HCT116 (cell line): ENCODE measurements at regions not wholly inside any gene's neighbourhood (a gene's known extent, or its start where the extent isn't known, plus 50 kb on each side); places are given as distances from the start of the nearest gene placed in this dataset.

Experiments
- ATAC-seq: fragments of 200-7000 bp; cut with Tn5 transposase; 2 replicates; pipeline ENCODE4 v1.9.1; 2020; ENCODE audit warnings: mild to moderate bottlenecking, moderate library complexity
- BruUV-seq: library from RNA; stranded (reverse); fragments of 400-500 nt; replicated peaks from 2 replicates; lab custom pipeline; 2021; lab: Mats Ljungman, UMichigan
- CTCF ChIA-PET: fragments of 300-600 bp; sonication (Branson Sonifier 250); formaldehyde crosslinking; loops from one replicate; lab custom pipeline; 2021; ENCODE audit warnings: antibody characterized with exemption; lab: Charles Lee
- POLR2A ChIA-PET: fragments of 300-600, 350-600 bp; sonication (Branson Sonifier 250); formaldehyde crosslinking; loops from one replicate; lab custom pipeline; 2021; ENCODE audit warnings: antibody characterized with exemption; lab: Charles Lee
- RAD21 ChIA-PET, 2 experiments: fragments of 300-600 bp; sonication (Branson Sonifier 250); formaldehyde crosslinking; loops; one replicate each; lab custom pipeline; 2023; ENCODE audit warnings: low total read pairs in 2 of 2; ENCODE audit not compliant: uncharacterized antibody in 2 of 2, unreplicated experiment in 2 of 2, low non-redundant PET in 1 of 2; lab: Charles Lee
- DNase-seq: peaks from one replicate; pipeline ENCODE4 v3.0.0-alpha.2; 2010; ENCODE audit warnings: low read depth, low spot score
- H2AFZ ChIP-seq: fragments of 200-600 bp; shearing (Covaris generic), sonication (generic); 2 replicates; pipeline ENCODE4 v1.6.1; 2017; ENCODE audit warnings: low read depth, mixed run types, mixed read lengths, antibody characterized with exemption, low read length; ENCODE audit not compliant: poor library complexity, severe bottlenecking
- H3K27ac ChIP-seq: 2 replicates; pipeline ENCODE4 v1.5.1; 2012; ENCODE audit warnings: low read depth, low read length
- H3K27me3 ChIP-seq: fragments of 200-600 bp; sonication (generic); 2 replicates; pipeline ENCODE4 v1.6.1; 2016; ENCODE audit warnings: mixed run types, low read length, mixed read lengths; ENCODE audit not compliant: insufficient read depth
- H3K36me3 ChIP-seq, 2 experiments: fragments of 200-500 bp in 1 of 2; fragments of 200-600 bp in 1 of 2; sonication (Bioruptor generic) in 1 of 2; sonication (generic) in 1 of 2; 2 replicates each; pipeline versions ENCODE4 v1.5.1 to v1.6.1; 2014 to 2016; ENCODE audit warnings: low read length in 2 of 2, inconsistent platforms in 1 of 2, mixed read lengths in 1 of 2, mixed run types in 1 of 2; ENCODE audit not compliant: insufficient read depth in 2 of 2, control insufficient read depth in 1 of 2
- H3K4me1 ChIP-seq, 2 experiments: fragments of 200-600 bp in 1 of 2; sonication (generic) in 1 of 2; 2 replicates each; pipeline versions ENCODE4 v1.5.1 to v1.6.1; 2012 to 2017; ENCODE audit warnings: low read length in 2 of 2, inconsistent platforms in 1 of 2, mild to moderate bottlenecking in 1 of 2, mixed read lengths in 1 of 2, mixed run types in 1 of 2, moderate library complexity in 1 of 2; ENCODE audit not compliant: insufficient read depth in 2 of 2, control insufficient read depth in 1 of 2
- H3K4me2 ChIP-seq: fragments of 200-600 bp; sonication (generic); 2 replicates; pipeline ENCODE4 v1.6.1; 2017; ENCODE audit warnings: mixed run types, low read length, mixed read lengths
- H3K4me3 ChIP-seq, 2 experiments: fragments of 200-600 bp in 1 of 2; sonication (generic) in 1 of 2; replicated peaks in 1 of 2; 2 replicates each; pipeline ENCODE4 v1.5.1; 2011 to 2016; ENCODE audit warnings: low read length in 2 of 2, control low read depth in 1 of 2, low read depth in 1 of 2, mild to moderate bottlenecking in 1 of 2, mixed read lengths in 1 of 2, mixed run types in 1 of 2
- H3K79me2 ChIP-seq: fragments of 200-600 bp; sonication (generic); 2 replicates; pipeline ENCODE4 v1.6.1; 2017; ENCODE audit warnings: mild to moderate bottlenecking, mixed run types, low read length, moderate library complexity, mixed read lengths; ENCODE audit not compliant: insufficient read depth
- H3K9ac ChIP-seq: fragments of 200-600 bp; sonication (generic); 2 replicates; pipeline ENCODE4 v1.6.1; 2016; ENCODE audit warnings: low read length, mixed read lengths
- H3K9me2 ChIP-seq: fragments of 200-600 bp; sonication (generic), shearing (Covaris generic); 2 replicates; pipeline ENCODE4 v1.6.1; 2017; ENCODE audit warnings: mixed run types, mild to moderate bottlenecking, moderate library complexity; ENCODE audit not compliant: insufficient read depth
- H3K9me3 ChIP-seq, 2 experiments: fragments of 200-500 bp in 1 of 2; fragments of 200-600 bp in 1 of 2; sonication (Bioruptor generic) in 1 of 2; sonication (generic) in 1 of 2; 2 replicates each; pipeline ENCODE4 v1.6.1; 2014 to 2017; ENCODE audit warnings: low read length in 2 of 2, mixed read lengths in 2 of 2, inconsistent platforms in 1 of 2, low read depth in 1 of 2, mild to moderate bottlenecking in 1 of 2, mixed run types in 1 of 2, moderate library complexity in 1 of 2; ENCODE audit not compliant: control insufficient read depth in 1 of 2, insufficient read depth in 1 of 2
- H4K20me1 ChIP-seq: fragments of 200-600 bp; sonication (generic), shearing (Covaris generic); 2 replicates; pipeline ENCODE4 v1.6.1; 2017; ENCODE audit warnings: mixed run types, mild to moderate bottlenecking, moderate library complexity; ENCODE audit not compliant: insufficient read depth
- CEBPB ChIP-seq: IDR thresholded peaks from 2 replicates; pipeline ENCODE4 v1.6.1; 2012; ENCODE audit warnings: low read depth
- ELF1 ChIP-seq: IDR thresholded peaks from 2 replicates; pipeline ENCODE4 v1.6.1; 2012; ENCODE audit warnings: low read depth, borderline replicate concordance
- FOSL1 ChIP-seq: IDR thresholded peaks from 2 replicates; pipeline ENCODE4 v1.6.1; 2012; ENCODE audit warnings: low read depth
- JUND ChIP-seq: IDR thresholded peaks from 2 replicates; pipeline ENCODE4 v1.6.1; 2012
- POLR2AphosphoS5 ChIP-seq: IDR thresholded peaks from 2 replicates; pipeline ENCODE4 v1.6.1; 2011; ENCODE audit warnings: mild to moderate bottlenecking, low read depth, low read length, moderate library complexity
- SIN3A ChIP-seq: IDR thresholded peaks from 2 replicates; pipeline ENCODE4 v1.6.1; 2012; ENCODE audit warnings: low read depth
- SRF ChIP-seq: IDR thresholded peaks from 2 replicates; pipeline ENCODE4 v1.6.1; 2012; ENCODE audit warnings: low read depth
- TCF7L2 ChIP-seq: IDR thresholded peaks from 2 replicates; pipeline ENCODE4 v1.7.0; 2011; ENCODE audit warnings: borderline replicate concordance, inconsistent platforms; ENCODE audit not compliant: insufficient read depth, insufficient read length; ENCODE audit errors: extremely low read depth
- YY1 ChIP-seq: IDR thresholded peaks from 2 replicates; pipeline ENCODE4 v1.6.1; 2011; ENCODE audit warnings: low read length, low read depth, moderate library complexity, mild to moderate bottlenecking; ENCODE audit not compliant: insufficient replicate concordance; ENCODE audit errors: extremely low read depth
- ZNF274 ChIP-seq: fragments of 200-500 bp; sonication (Bioruptor generic); IDR thresholded peaks from 2 replicates; pipeline ENCODE4 v1.6.1; 2014; ENCODE audit warnings: mild to moderate bottlenecking, low read depth, low read length, inconsistent platforms
- intact Hi-C: fragments of 100-400 bp; cut with micrococcal nuclease; formaldehyde crosslinking; loops from 2 replicates; pipeline ENCODE4 v1.10.0; 2022
- TF ChIP-seq, protein P1 (sequence below), 3 experiments: fragments of 200-600 bp in 1 of 3; sonication (generic) in 1 of 3; IDR thresholded peaks in 2 of 3; conservative IDR thresholded peaks in 1 of 3; 2 replicates each; pipeline ENCODE4 v1.5.1; 2012 to 2017; ENCODE audit warnings: low read depth in 2 of 3, low read length in 2 of 3, antibody characterized with exemption in 1 of 3, borderline replicate concordance in 1 of 3, control low read depth in 1 of 3, mild to moderate bottlenecking in 1 of 3, mixed read lengths in 1 of 3, mixed run types in 1 of 3, moderate library complexity in 1 of 3; ENCODE audit not compliant: insufficient read depth in 1 of 3
- TF ChIP-seq, protein P2 (sequence below): IDR thresholded peaks from 2 replicates; pipeline ENCODE4 v1.6.1; 2012; ENCODE audit warnings: low read depth
- TF ChIP-seq, protein P3 (sequence below): IDR thresholded peaks from 2 replicates; pipeline ENCODE4 v1.6.1; 2012

DNA sequence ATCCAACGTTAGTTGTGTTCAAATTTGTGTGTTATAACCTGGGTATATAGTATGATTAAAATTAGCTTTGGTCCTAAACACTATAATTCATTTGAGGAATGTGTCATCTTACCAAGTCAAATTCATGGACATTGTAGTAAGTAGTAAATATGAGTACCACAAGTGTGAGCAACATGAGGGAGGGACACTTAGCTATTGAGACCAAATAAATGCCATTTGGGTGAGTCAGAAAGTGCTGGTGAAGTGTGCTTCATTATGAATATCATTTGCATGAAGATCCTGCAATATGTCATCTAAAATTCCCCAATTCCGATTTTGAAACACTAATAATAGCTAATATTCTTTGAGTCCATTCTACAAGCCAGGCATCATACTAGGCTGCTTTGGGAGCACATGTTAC is 336.7 kb upstream of the KIF2A start:
- intact Hi-C loops = no loop called here
- ChIA-PET RAD21 (no interaction called here), CTCF (no interaction called here), POLR2A (no interaction called here)
- ATAC-seq (no peak), DNase-seq (no peak)
- Histone ChIP-seq H4K20me1 (no peaks in the 10 kb centered on the region), H3K27me3 (peaks cover 61% of the 10 kb centered on the region), H3K27ac (no peak overlapping the region), H3K4me2 (no peak overlapping the region), H3K4me1 (no peaks in the 10 kb centered on the region), H2AFZ (no peak overlapping the region), H3K79me2 (no peaks in the 10 kb centered on the region), H3K9me2 (no peaks in the 10 kb centered on the region), H3K9me3 (no peaks in the 10 kb centered on the region), H3K4me3 (no peak overlapping the region), H3K9ac (no peak overlapping the region), H3K36me3 (no peaks in the 10 kb centered on the region)
- TF ChIP-seq, protein P1, sequence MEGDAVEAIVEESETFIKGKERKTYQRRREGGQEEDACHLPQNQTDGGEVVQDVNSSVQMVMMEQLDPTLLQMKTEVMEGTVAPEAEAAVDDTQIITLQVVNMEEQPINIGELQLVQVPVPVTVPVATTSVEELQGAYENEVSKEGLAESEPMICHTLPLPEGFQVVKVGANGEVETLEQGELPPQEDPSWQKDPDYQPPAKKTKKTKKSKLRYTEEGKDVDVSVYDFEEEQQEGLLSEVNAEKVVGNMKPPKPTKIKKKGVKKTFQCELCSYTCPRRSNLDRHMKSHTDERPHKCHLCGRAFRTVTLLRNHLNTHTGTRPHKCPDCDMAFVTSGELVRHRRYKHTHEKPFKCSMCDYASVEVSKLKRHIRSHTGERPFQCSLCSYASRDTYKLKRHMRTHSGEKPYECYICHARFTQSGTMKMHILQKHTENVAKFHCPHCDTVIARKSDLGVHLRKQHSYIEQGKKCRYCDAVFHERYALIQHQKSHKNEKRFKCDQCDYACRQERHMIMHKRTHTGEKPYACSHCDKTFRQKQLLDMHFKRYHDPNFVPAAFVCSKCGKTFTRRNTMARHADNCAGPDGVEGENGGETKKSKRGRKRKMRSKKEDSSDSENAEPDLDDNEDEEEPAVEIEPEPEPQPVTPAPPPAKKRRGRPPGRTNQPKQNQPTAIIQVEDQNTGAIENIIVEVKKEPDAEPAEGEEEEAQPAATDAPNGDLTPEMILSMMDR (IDR thresholded peaks at IDR 0.05 in 2 of 3, conservative IDR thresholded peaks at IDR 0.05 in 1 of 3; ENCODE audit: borderline replicate concordance in 1 of 3, insufficient read depth in 1 of 3, low read depth in 2 of 3, low read length in 2 of 3) = no peak
- TF ChIP-seq JUND (no peak), POLR2AphosphoS5 (no peak), FOSL1 (no peak), CEBPB (no peak), YY1 (no peak), ZNF274 (no peak), ELF1 (no peak), TCF7L2 (no peak), SIN3A (no peak), SRF (no peak)
- TF ChIP-seq, protein P2, sequence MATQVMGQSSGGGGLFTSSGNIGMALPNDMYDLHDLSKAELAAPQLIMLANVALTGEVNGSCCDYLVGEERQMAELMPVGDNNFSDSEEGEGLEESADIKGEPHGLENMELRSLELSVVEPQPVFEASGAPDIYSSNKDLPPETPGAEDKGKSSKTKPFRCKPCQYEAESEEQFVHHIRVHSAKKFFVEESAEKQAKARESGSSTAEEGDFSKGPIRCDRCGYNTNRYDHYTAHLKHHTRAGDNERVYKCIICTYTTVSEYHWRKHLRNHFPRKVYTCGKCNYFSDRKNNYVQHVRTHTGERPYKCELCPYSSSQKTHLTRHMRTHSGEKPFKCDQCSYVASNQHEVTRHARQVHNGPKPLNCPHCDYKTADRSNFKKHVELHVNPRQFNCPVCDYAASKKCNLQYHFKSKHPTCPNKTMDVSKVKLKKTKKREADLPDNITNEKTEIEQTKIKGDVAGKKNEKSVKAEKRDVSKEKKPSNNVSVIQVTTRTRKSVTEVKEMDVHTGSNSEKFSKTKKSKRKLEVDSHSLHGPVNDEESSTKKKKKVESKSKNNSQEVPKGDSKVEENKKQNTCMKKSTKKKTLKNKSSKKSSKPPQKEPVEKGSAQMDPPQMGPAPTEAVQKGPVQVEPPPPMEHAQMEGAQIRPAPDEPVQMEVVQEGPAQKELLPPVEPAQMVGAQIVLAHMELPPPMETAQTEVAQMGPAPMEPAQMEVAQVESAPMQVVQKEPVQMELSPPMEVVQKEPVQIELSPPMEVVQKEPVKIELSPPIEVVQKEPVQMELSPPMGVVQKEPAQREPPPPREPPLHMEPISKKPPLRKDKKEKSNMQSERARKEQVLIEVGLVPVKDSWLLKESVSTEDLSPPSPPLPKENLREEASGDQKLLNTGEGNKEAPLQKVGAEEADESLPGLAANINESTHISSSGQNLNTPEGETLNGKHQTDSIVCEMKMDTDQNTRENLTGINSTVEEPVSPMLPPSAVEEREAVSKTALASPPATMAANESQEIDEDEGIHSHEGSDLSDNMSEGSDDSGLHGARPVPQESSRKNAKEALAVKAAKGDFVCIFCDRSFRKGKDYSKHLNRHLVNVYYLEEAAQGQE = no peak
- TF ChIP-seq, protein P3, sequence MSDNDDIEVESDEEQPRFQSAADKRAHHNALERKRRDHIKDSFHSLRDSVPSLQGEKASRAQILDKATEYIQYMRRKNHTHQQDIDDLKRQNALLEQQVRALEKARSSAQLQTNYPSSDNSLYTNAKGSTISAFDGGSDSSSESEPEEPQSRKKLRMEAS = no peak
- no TSS peak for BruUV-seq
